ENCODE measurements at regions not wholly inside any gene's neighbourhood (a gene's known extent, or its start where the extent isn't known, plus 50 kb on each side); places are given as distances from the start of the nearest gene placed in this dataset.
"Not testable (repeated sequence)": the region's sequence is repeated elsewhere in the genome, so short reads cannot be mapped to it uniquely, and the experiment has no call there.

DNA sequence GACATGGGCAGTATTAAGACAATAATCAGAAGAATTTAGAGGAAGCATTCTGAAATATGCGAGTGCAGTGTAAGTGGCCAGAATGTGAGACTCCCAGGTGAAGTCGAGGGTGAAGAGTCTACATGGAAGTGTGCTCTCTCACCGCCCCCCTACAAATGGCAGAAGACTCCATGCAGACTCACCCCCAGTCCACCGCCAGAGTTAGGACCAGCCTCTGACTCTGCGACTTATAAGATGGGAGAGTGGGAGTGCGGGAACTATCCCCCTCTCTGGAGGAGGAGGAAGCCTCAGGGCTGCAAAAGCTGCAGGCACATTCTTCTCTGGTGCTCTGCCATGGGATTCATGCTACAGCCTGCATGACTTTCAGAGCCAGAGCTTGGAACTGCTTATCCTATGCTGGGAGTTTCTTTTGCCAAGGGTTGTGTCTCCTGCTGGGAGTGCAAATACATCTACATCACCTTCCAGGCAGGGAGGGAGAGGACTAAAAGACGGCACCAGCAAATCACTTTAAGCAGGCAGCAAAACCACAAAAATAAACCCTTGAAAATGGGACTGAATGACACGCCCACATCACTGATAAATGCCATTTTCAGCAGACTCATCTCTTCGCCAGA is 206.7 kb upstream of the SULF2 start:
- no peak for DNase-seq

DNA sequence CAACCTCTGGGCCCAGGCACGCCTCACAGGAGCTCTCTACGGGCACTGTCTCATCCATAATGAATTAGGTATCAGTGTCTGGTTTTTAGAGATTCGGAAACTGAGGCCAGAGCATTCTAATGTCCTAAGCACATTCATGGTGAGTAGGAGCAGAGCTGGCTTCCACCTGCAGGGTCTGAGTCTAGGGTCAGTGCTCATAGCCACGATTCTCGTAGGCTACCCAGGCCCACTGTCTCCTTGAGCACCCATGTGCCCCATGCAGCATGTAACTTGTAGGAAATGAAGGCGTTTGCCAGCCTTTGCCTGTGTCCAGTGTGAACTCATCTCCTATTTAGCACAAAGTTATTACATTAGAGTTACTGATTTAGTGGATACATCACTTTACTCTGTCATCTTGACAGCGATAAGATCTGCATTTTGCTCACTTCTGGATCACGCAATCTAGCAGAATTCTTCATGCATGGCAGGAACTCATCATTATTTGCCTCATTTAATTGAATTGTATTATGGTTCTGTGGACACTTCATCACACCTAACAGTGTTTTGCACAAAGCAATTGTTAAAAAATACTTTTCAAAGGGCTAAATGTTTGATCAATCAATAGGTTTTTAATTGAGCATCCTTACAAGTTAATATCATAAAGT is 205.3 kb upstream of the SULF2 start:
- no peak for DNase-seq

DNA sequence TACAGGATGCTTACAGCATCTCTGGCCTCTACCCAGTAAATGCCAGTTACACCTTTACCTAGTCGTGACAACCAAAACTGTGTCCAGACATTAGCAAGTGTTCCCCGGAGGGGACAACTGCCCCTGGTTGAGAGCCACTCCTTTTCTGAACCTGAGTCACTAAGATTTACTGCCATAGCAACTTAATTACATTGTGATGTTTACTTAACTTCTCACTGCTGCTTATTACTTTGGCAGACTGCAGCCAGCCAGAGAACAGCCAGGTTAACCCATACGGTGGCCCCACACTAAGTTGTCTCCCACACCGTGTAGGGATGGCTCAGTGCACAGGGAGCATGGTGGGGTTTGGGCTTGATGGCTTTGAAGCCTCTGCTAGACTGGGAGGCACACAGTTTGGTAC is 204.7 kb upstream of the SULF2 start:
- DNase-seq: no peak

DNA sequence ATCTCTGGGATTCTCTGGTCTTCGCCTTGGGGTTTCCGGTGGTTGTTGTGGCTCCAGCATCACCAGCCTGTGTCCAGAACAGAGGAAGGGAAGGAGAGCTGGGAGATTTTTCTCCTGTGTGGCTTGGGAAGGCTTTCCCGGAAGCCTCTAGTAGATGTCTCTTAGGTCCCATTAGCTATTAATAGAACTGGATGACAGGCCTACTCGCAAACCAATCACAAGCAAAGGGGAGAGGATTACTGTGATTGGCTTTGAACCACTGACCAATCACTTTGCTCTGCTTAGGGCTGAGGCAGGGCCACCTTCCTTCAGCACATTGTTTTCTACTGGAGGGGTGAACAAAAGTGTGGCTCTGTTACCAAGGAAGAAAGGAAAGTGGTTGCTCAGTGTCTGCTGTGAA is 203.4 kb upstream of the SULF2 start:
- DNase-seq: no peak

DNA sequence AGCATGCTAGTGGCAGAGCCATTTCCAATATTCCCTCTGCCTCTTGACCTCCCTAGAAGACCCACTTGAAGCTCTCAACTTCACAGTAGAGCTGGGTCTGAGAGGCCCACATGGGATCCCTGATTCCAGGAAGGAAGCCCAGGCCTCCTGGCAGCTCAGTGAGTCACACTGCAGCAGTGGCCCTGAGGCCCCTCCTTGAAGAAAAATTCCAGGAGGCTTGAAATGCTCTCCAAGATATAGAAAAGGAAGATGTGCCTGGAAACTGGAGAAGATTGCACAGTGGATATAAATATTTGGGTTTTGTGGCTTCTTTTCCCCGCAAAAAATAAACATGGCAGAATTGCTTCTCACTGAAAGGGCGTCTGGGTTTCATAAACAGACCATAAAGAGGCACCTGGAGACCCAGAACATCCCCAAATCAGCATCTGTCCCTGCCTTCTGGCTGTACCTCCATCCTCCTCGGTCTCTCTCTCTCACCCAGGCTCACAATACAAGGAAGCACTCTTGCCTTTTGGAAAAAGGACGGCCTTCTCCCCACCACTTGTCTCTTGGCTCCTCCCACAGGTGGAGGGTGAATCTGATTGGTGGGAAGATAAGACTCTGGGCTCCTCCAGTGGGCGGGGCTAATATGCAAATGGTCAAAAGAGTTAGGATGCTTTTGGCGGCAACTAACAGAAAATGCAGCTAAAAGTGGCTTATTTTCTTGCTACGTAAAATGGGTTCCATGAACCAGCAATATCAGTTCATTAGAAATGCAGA is 200.0 kb upstream of the SULF2 start:
- DNase-seq: no peak

DNA sequence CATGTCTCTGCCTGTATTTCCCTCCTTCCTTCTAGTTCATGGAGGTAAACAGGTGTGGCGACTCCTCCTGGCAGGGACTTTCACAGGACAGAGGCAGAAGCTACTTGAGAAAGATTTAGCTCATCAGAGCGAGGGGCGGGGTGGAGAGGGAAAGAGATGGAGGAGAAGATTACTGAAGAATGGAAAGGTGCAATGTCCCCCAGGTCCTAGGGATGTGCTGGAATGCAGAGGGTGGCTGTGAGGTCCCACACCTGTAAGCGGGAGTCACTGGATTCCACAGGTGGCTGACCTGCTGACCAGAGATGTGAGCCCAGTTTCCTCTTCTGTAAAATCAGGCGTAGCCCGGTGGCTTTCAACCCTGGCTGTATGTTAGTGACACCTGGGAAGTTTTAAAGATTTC is 199.2 kb upstream of the SULF2 start:
- no peak for DNase-seq

DNA sequence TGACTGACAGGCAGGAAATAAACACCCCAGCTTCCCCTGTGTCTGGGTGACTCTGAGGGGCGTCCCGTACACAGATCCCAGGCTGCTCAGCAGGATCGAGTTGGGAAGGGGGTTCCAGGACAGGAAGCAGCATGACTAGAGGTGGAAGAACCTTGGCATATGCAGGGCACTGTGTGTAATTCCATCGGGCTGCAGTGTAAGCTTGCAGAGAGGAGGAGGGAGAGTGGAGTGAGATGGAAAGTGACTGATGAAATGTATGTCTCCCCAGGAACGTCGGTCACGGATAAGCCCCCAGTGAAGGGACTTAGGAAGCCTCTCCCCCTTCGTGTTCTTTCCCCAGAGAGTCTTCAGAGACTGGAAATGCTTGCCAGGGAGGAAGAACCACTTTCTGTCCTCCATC is 198.4 kb upstream of the SULF2 start:
- DNase-seq: not testable (repeated sequence)

DNA sequence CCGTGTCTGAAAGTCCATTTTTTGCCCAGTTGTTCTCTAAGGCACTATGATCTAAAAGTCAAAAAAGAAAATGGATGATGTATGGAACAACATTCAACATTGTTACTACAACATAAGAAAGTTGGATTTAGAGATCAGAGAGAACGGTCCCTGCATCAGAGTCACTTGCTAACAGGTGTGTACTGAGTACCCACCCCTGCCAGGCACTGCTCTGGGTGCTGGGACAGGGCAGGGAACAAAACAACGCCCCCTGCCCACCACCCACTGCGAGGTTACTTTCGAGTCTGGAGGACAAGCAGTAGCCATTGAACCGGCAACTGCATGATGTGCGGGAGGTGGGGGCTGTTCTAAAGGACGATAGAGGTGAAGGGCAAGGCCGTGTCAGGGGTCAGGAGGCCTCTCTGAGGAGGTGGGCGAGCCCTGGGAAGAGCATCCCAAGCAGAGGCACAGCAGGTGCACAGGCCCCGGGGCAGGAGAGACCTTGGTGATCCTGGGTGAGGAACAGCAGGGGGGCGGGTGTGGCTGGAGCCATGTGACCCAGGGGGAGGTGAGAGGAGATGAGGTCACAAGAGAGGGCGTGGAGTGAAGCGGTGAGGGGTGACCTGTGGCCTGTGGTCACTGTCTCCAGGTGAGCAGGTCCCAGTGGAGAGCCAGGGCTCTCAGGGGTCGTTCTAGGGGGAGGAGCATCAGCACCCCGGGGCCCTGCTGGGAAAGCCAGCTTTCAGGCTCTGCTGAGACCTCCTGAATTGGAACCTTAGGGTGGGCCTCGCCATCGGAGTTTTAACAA is 197.5 kb upstream of the SULF2 start:
- no peak for DNase-seq

DNA sequence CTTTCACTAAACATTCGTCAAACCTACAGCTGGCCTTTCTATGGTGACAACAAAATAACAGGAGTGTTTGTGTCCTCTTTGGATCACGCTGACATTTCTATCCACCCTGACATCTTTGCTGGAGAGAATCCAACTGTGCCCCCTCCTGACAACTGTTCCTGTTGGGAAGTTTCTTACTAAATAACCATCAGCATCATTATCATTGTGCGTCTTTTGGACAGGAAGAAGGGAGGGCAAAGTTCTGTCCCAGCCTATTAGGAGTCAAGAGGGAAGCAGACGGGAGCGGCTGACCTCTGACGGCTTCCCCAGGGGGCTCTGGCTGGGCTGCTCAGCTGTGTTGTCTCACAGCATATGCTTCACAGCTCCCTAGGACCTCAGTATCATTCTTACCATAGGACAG is 195.9 kb upstream of the SULF2 start:
- DNase-seq: no peak

DNA sequence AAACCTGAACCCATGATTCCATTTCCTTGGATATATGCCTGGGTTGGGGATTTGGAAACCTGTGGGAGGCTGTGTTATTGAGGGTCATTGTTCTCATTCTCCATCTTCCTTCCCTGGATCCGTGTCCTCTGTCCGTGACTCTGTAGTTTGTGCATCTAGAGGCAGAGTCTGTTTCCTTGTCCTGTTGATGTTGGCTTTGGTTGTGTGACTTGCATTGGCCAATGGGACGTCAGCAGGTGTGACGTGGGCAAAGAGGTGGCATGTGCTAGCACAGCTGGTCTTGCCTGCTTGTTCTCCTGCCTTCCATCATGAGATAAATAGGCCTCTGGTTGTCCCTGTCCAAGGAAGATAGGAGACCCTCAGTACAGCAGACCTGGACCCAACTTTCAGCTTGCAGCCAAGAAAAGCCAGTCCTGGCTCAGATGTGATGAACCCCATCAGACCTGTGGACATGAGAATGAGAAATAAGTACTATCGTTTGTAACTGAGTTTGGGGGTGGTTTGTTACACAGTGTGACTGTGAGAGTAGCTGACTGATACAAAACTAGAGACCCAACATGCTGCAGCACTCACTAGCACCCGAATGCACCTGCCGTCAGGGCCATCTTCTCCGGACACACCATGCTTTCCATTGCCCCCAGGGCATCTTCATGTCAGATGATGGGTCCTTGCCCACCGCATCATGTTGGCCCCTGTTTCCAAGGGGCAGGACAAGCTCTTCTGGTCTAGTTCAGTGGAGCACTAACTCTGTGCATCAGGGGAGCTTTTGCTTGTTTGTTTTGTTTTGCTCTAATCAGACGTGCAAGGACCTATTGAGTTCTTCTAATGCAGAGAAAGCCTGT is 195.3 kb upstream of the SULF2 start:
- DNase-seq: no peak

DNA sequence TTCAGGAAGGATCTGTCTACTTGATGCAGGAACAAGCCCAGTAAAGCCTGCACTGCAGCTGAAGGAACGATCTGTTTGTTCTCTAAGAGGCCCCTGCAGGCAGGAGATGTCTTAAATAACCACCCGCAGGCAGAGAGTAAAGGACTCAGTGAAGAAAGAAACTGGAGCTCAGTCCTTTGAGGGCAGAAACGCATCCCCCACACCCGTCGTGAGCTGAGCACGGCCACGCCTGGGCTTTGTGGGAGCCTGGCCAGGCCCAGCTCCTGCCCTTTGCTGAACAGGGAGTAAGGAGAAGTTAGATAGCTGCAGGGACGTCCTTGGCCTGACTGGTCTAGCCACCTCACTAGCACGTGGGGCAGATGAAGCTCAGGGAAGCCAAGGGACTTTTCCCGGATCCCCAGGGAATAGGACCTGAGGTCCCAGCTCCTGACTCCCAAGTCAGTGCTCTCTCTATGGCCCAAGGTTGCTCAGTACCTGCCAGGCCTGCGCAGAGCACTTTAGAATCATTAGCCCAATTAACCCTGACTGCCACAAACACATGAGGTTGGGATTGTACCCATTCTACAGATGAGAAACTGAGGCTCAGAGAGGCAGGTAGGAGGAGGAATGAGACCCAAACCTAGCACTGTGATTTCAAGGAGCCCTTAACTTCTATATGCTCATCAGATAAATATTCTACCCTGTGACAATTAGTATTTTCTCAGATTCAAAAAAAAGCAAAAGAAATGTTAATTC is 194.2 kb upstream of the SULF2 start:
- DNase-seq: not testable (repeated sequence)

DNA sequence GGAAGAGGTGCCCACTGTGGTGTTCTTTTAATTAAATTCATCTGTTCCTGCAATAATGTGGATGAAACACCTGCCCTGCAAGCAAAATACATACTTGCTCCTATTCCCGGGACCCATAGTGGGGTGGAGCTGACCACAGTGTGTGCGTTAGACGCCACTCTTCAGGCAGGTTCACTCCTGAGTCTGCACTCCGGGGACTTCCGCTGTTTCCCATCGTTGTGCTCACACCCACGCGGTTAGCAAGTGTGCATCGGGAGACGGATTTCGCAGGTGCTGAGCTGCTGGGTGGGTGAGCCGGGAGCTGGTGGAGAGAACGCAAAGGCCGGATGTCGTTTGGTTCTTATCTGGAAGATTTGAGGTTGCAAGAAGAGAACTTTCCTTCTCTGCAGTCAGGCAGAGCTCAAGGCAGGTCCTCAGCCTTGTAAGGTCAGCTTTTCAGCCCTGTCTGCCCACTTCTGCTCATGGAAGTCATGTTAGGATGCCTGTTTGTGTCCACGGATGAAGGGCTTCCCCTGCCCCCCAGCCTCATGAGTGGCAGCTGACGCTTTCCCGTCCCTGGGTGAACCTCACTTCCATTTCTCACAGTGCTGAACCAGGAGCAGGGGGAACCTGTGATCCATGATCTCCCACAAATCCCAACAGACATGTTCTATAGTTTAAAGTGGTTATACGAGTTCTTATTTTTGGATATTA is 193.3 kb upstream of the SULF2 start:
- not testable (repeated sequence) for DNase-seq

DNA sequence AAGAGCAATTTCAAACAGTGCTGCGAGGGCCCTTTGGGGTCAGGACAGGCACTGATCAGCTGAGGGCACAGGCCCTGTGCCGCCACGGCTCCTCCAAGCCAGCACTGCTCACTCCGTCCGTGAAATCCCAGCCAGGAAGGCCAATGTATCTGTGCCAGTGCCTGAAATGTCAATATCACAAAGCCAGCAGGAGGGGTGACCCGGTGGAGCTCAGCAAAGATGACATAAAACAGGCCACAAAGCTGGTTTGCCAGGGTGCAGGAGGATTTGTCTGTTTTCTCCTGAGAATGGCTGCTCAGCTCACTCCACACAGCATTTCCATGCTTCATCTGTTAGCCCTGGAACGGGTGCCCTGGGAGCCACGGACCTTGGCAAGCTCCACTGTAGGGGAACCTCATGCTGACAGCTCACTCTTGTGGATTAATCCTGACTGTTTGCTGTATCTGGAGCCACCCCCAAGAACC is 192.5 kb upstream of the SULF2 start:
- DNase-seq: not testable (repeated sequence)

DNA sequence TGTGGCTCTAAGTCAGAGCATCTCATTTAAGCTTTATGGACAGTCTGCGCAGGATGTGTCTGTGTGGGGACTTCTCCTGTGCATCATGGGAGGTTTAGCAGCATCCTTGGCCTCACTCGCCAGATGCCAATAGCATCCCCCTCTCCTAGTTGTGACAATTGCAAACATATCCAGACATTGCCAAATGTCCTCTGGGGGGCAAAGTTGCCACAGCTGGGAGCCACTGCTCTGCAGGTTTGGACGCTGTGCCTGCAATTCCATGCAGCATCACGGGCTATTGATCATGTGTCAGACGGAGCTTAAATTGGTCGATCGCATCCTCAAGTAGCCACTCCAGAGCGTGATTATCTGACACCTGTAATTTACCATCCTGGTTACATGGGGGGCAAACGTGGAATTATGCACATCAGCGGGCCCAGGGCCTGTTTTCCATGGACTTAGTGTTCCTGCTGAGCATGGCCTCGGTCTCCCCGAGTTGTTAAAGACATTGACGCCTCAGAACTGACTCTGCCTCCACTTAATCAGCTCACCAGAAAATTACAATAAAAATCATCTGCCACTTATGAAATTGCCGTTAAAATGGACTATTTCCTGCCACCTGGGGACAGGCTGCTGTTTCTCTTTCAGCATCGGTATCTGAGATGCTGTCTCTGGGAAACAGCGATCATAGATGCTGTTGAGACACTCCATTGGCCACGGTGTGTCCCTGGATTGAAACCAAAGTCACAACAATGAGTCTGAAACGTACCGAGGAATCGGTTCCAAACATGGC is 191.9 kb upstream of the SULF2 start:
- not testable (repeated sequence) for DNase-seq

DNA sequence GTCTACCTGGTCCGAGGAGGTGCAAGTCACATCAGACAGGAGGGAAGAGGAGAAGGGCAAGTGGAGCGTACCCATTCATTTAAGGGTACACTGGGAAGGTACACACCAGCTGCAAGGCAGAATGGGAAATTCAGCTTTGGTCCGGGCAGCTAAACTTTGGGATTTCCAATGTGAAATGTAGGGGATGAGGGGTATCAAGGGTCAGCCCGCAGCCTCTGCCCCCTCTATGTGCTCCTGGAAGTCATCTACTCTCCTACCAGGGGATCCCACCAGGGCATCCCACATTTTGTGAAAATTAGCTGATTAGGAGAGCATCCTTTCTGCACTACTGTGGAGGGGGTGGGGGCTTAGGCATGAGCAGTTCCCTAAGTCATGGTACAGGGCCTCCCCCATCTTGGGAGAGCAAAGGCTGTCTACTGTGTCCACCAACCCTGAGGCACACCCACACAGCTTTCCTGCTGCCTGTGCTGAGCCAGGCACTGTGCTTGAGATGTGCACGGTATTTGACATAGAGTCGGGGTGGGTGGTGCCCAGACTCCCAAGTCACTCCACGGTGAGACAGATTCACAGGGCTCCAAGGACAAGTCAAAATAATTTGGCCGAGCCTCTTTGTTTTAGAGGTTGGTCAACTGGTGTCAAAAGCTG is 189.1 kb upstream of the SULF2 start:
- DNase-seq: no peak

DNA sequence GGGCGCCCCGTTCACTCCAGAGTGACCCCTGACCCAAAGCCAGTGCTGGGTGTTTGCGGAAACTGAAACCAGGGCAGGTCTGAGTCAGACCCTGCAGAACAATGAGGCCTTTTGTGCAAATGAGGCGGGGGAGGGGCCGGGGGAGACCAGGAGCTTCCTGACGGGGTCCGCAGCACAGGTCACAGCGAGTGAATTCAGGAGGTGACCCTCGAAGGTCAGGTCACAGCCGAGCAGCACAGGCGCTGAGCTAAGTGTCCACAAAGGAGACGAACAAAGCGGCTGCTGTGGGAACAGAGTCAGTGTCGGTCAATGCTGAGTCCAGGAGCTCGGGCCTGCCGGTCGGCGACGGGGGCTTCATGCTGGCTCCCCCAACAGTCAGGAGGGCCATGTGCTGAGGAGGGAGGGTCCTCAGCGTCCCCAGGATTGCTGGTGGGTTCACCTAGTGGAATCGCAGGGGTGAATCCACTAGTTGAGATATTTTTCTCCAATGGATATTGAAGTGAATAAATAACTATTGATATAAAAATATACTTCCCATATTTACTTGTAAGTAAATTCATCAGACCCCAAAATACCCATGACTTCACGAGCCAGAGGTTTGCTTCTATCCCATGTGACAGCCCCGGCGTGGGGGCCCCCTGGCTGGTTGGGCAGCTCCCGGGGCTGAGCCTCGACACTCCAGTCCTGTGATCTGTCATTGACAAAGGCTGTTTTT is 188.4 kb upstream of the SULF2 start:
- DNase-seq: no peak

DNA sequence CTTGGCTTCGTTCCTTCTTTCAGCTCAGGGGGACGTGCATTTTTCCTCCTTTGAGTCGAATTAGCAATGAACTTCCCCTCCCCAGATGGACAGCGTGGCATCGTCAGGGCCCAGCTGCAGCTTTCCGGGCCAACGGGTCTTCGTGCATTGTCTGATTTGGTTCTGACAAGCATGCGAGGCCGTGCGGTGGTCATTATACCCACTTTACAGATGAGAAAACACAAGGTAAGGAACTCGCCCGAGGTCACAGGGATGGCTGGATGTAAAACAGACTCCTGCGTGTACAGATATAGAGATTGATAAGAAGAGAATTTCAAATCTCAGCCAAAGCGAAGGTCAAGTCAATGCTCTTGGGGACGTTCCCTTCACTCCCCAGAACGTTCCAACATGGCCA is 187.6 kb upstream of the SULF2 start:
- DNase-seq: no peak

DNA sequence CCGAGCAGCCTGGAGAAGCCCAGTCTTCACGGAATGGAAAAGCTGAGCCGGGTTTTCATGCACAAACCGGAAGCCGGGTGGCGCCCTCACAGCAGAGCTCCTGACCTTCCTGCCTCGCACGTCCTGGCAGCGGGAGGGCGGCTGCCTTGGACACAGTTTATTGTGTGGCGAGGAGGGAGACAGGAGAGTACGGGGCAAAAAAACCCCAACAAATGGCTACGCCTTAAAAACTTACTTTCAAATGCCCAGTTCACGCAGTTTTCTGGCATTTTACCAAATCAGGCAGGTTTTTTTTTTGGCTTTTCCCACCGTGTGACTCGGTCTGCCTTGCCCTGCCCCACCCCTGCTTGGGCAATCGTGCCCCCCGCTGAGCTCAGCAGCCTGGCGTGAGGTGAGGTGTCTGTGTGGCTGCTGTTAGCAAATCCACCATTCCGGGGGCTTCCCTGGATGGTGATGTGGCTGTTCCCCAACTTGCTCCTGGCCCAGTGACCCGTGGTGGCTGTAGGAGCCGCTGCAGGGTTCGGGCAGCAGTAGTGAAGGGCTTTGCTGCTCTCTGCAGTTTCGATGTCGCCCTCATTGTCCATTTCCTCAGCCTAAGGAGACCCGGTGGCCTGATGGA is 187.1 kb upstream of the SULF2 start:
- DNase-seq: peak; percentile 30
